SHP77 treated with DMSO at 0.1 percent for 48 hours (cell line): ENCODE measurements at regions not wholly inside any gene's neighbourhood (a gene's known extent, or its start where the extent isn't known, plus 50 kb on each side); places are given as distances from the start of the nearest gene placed in this dataset.

Experiments
- DNase-seq: peaks from one replicate; lab custom pipeline; 2025; lab: John Stamatoyannopoulos, UW

GRCh38 chr18:42401131-42401673 is 446.2 kb downstream of the PIK3C3 start:
- no peak for DNase-seq

- no peak for DNase-seq
Measured at GRCh38 chr18:42404151-42404550, 449.1 kb downstream of the PIK3C3 start.

GRCh38 chr18:42409005-42409404 is 454.0 kb downstream of the PIK3C3 start:
- DNase-seq, result no peak

GRCh38 chr18:42412281-42412680 is 457.2 kb downstream of the PIK3C3 start:
- no peak for DNase-seq

GRCh38 chr18:42412896-42413295 is 457.9 kb downstream of the PIK3C3 start:
- DNase-seq, result no peak

GRCh38 chr18:42413870-42414269 is 458.8 kb downstream of the PIK3C3 start:
- DNase-seq, result no peak

- no peak for DNase-seq
Measured at GRCh38 chr18:42414756-42415454, 459.9 kb downstream of the PIK3C3 start.

GRCh38 chr18:42417189-42417588 is 462.2 kb downstream of the PIK3C3 start:
- DNase-seq, result no peak

- DNase-seq, result no peak
Measured at GRCh38 chr18:42418121-42418520, 463.1 kb downstream of the PIK3C3 start.

GRCh38 chr18:42425025-42425424 is 470.0 kb downstream of the PIK3C3 start:
- DNase-seq, result no peak

GRCh38 chr18:42426496-42427015 is 471.5 kb downstream of the PIK3C3 start:
- no peak for DNase-seq

GRCh38 chr18:42429196-42429595 is 474.2 kb downstream of the PIK3C3 start:
- DNase-seq, result no peak

- DNase-seq, result no peak
Measured at GRCh38 chr18:42436222-42436765, 481.3 kb downstream of the PIK3C3 start.

- no peak for DNase-seq
Measured at GRCh38 chr18:42437001-42437400, 482.0 kb downstream of the PIK3C3 start.

- no peak for DNase-seq
Measured at GRCh38 chr18:42437646-42438045, 482.6 kb downstream of the PIK3C3 start.

- DNase-seq, result no peak
Measured at GRCh38 chr18:42442656-42443055, 487.6 kb downstream of the PIK3C3 start.

- no peak for DNase-seq
Measured at GRCh38 chr18:42444349-42444748, 489.3 kb downstream of the PIK3C3 start.

- no peak for DNase-seq
Measured at GRCh38 chr18:42445359-42445758, 490.3 kb downstream of the PIK3C3 start.

GRCh38 chr18:42446195-42446594 is 491.2 kb downstream of the PIK3C3 start:
- DNase-seq, result no peak

- DNase-seq, result no peak
Measured at GRCh38 chr18:42447688-42448087, 492.7 kb downstream of the PIK3C3 start.

- DNase-seq, result no peak
Measured at GRCh38 chr18:42458226-42458625, 503.2 kb downstream of the PIK3C3 start.

- no peak for DNase-seq
Measured at GRCh38 chr18:42459873-42460272, 504.8 kb downstream of the PIK3C3 start.

- DNase-seq, result no peak
Measured at GRCh38 chr18:42471885-42472284, 516.9 kb downstream of the PIK3C3 start.

GRCh38 chr18:42473611-42474010 is 518.6 kb downstream of the PIK3C3 start:
- DNase-seq, result no peak
